Lung microvascular endothelial cell (primary cell): ENCODE measurements at regions not wholly inside any gene's neighbourhood (a gene's known extent, or its start where the extent isn't known, plus 50 kb on each side); places are given as distances from the start of the nearest gene placed in this dataset.

Experiments used
- DNase-seq, 2 donors: peaks; one replicate each; pipeline versions ENCODE4 v3.0.0 to v3.0.0-alpha.2; 2010; ENCODE audit warnings: low read depth in 2 of 2

DNA sequence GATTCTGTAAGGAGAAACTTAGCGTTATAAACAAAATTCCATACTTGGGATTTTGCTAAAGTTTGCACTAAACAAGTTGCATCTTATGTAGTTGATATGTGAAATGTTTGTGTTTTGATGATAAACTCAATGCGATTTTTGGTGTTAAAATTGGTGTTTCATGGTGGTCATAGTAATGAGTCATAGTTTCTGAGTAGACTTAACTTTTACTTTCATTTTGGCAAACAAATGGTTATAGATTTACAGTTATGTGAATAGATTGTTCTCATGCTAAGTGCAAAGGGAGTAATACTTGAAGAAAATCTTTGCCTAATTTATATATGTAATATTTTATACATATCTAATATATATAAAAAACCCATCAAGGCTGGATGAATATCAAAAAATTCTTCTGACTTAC lies 107.3 kb upstream of the ELAVL2 start:
- DNase-seq, result no peak

GRCh38 chr9:23926368-23926767 lies 100.3 kb upstream of the ELAVL2 start:
- no peak for DNase-seq

- no peak for DNase-seq
Measured at GRCh38 chr9:23914431-23915003, 88.5 kb upstream of the ELAVL2 start.

DNA sequence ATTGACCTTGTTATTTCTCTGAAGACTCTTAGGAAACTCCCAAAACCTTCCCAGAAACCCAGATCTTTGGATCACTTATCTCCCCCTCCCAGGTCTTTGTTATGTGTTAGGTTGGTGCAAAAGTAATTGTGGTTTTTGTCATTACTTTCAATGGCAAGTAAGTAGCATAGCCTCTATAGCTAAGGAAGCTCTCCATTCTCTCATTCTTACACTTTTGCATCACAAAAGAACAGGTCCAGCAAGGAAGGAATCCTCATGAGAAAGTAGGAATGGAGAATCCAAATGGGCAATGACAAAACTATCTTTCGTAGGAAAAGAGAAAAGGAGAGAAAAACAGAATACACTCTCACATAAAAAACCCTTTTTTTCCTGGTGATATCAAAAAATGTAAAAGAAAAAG lies 81.3 kb upstream of the ELAVL2 start:
- no peak for DNase-seq

- DNase-seq, result no peak
Measured at GRCh38 chr9:23887781-23888180, 61.7 kb upstream of the ELAVL2 start.
